Tibial artery (tissue), 4 donors: ENCODE measurements at regions not wholly inside any gene's neighbourhood (a gene's known extent, or its start where the extent isn't known, plus 50 kb on each side); places are given as distances from the start of the nearest gene placed in this dataset.

ENCODE experiments used
- DNase-seq, 2 donors: peaks; one replicate each; pipeline ENCODE4 v3.0.0-alpha.2; 2019
- H3K27ac ChIP-seq, 2 donors: fragments of 200-600 bp; sonication (generic) in 1 of 2; 1 replicate in 1 of 2; 2 replicates in 1 of 2; pipeline ENCODE4 v1.5.1; 2018 to 2019; ENCODE audit warnings: mild to moderate bottlenecking in 1 of 2
- H3K27me3 ChIP-seq, 2 donors: fragments of 200-600 bp; sonication (generic) in 1 of 2; one replicate each; pipeline versions ENCODE4 v1.5.1 to v1.6.0; 2016 to 2019
- H3K36me3 ChIP-seq, 3 donors: fragments of 200-600 bp; sonication (generic) in 2 of 3; one replicate each; pipeline ENCODE4 v1.5.1; 2016 to 2019; ENCODE audit warnings: mild to moderate bottlenecking in 2 of 3
- H3K4me1 ChIP-seq, 4 donors: fragments of 200-600 bp; sonication (generic) in 2 of 4; 1 replicate in 3 of 4; 2 replicates in 1 of 4; pipeline ENCODE4 v1.5.1; 2016 to 2019
- H3K4me3 ChIP-seq, 2 donors: fragments of 200-600 bp; sonication (generic) in 1 of 2; 1 replicate in 1 of 2; 2 replicates in 1 of 2; pipeline ENCODE4 v1.5.1; 2018 to 2019; ENCODE audit warnings: mild to moderate bottlenecking in 2 of 2
- H3K9me3 ChIP-seq, 3 donors: fragments of 200-600 bp; sonication (generic) in 1 of 3; one replicate each; pipeline ENCODE4 v1.5.1; 2016 to 2019
- intact Hi-C: fragments of 100-400 bp; cut with DNase I; formaldehyde crosslinking; loops from one replicate; pipeline ENCODE4 v1.15.0; 2023; ENCODE audit warnings: low total_unique reads
- TF ChIP-seq, protein P1 (sequence below), 2 experiments: fragments of 200-600 bp in 1 of 2; fragments of 450-650 bp in 1 of 2; IDR thresholded peaks; one replicate each; pipeline ENCODE4 v1.5.1; 2017 to 2019; ENCODE audit warnings: antibody characterized with exemption in 2 of 2, mild to moderate bottlenecking in 1 of 2, moderate library complexity in 1 of 2

DNA sequence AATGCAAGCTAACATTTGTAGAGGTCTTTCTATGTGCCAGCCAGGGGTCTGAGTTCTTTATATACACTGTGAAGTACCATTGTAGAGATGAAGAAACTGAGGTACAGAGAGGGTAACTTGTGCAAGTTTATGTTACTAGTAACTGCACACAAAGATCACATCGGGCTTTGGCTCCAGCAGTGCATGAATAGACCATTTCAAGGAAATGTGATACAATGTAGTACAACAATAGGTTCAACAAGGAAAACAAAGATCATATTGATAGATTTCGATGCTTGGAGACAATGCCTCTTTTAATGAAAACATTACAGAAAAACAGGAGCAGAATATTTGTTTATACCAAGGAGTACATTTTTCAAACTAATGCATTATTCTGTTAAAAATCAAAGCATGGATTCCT lies 115.3 kb downstream of the POLR2M start:
- Histone ChIP-seq H3K4me1 (no peaks in the 10 kb centered on the region), H3K27ac (no peak overlapping the region), H3K27me3 (no peaks in the 10 kb centered on the region), H3K4me3 (no peak overlapping the region), H3K9me3 (no peaks in the 10 kb centered on the region), H3K36me3 (no peaks in the 10 kb centered on the region)
- intact Hi-C loops: no loop called here
- no peak for DNase-seq
- TF ChIP-seq, protein P1, sequence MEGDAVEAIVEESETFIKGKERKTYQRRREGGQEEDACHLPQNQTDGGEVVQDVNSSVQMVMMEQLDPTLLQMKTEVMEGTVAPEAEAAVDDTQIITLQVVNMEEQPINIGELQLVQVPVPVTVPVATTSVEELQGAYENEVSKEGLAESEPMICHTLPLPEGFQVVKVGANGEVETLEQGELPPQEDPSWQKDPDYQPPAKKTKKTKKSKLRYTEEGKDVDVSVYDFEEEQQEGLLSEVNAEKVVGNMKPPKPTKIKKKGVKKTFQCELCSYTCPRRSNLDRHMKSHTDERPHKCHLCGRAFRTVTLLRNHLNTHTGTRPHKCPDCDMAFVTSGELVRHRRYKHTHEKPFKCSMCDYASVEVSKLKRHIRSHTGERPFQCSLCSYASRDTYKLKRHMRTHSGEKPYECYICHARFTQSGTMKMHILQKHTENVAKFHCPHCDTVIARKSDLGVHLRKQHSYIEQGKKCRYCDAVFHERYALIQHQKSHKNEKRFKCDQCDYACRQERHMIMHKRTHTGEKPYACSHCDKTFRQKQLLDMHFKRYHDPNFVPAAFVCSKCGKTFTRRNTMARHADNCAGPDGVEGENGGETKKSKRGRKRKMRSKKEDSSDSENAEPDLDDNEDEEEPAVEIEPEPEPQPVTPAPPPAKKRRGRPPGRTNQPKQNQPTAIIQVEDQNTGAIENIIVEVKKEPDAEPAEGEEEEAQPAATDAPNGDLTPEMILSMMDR (IDR thresholded peaks at IDR 0.05): no peak

DNA sequence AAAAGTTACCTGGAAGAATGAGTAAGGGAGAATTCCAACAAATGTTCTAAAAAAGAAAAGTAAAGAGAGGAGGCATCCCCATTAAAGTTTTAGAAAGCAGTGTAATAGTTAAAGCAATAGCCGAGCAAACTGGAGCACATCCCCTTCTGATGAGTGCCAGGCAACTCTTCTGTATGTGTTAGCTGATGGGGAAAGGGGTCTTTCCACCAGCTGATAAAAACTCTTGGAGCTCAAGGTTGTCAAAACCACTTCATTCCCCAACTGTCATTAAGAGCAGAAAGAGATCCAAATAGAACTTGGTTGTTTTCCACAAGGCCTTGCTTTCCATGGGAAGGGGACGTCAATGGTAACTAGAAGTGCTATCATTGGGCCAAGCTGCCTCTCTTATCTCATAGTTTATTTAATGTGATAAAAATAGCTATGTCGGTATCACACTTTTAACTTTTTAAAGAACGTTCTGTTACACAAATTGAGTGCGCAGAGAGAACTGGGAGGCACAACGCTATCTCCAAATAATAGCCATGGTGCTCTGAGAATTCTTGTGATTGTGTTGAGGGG lies 116.9 kb downstream of the POLR2M start:
- no peaks in the 10 kb centered on the region for H3K9me3 ChIP-seq
- TF ChIP-seq, protein P1 (IDR thresholded peaks at IDR 0.05): no peak
- DNase-seq: no peak
- no peaks in the 10 kb centered on the region for H3K27me3 ChIP-seq
- no peaks in the 10 kb centered on the region for H3K4me1 ChIP-seq
- no peak overlapping the region for H3K27ac ChIP-seq
- H3K4me3 ChIP-seq: no peak overlapping the region
- no peaks in the 10 kb centered on the region for H3K36me3 ChIP-seq
- intact Hi-C loops: no loop called here

DNA sequence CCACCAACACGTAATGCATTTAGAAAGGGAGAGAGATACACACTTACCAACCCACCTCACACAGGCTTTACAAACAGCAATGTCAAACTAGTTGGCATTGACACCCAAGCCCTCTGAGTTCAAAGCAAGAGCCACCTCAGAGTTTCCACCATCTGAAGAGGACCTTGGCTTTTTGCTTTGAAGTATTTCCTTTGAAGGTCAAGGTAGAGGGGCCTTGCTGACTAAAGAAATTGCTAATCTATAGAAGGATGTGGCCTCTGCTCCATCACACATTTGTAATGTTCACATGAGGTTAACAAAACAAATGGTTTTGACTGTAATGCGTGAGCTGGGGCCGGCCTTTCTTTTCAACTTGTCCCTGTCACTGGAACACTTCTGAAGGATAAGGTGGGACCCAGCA lies 117.7 kb downstream of the POLR2M start:
- Histone ChIP-seq H3K9me3 (no peaks in the 10 kb centered on the region), H3K4me1 (no peaks in the 10 kb centered on the region), H3K27ac (no peak overlapping the region), H3K36me3 (no peaks in the 10 kb centered on the region), H3K4me3 (no peak overlapping the region), H3K27me3 (no peaks in the 10 kb centered on the region)
- DNase-seq: no peak
- intact Hi-C loops: no loop called here
- TF ChIP-seq, protein P1 (IDR thresholded peaks at IDR 0.05): no peak

DNA sequence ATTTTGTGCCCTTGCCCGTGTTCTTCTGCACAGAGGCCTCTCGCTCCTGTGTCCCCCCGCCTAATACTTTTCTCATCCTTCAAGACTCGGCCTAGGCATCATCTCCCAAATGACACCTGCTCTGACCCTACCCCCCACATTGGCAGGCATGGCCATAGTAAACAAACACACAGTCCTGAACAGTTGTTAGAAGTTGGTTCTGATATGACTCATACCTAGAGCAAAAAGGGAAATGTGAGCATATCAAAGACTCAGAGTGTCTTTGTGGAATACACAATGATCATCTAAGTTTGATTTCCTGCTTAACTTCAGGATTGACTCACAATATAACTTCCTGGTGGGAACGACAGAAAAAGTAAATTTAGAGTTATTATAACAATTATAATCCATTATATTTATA lies 120.5 kb downstream of the POLR2M start:
- Histone ChIP-seq H3K36me3 (no peaks in the 10 kb centered on the region), H3K9me3 (no peaks in the 10 kb centered on the region)

DNA sequence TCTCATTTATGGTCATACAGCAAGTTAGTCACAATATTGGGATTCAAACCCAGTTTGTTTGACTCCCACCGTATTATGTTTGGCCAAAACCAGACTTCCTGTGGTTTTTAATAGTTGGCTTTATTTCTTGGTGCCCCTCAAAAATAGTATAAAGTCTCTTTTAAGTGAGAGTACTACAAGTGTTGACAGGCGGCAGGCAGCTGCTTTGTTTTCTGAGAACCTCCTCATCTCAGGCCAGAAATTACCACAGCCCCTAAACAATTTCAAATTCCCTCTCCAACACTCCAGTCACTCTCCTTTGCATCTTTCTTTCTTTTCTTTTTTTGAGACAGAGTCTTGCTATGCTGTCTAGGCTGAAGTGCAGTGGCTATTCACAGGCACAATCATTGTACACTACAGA lies 121.5 kb downstream of the POLR2M start:
- H3K27me3 ChIP-seq: peaks cover 0 to 5% of the 10 kb centered on the region in 2 donors
- no peaks in the 10 kb centered on the region for H3K9me3 ChIP-seq
- TF ChIP-seq, protein P1 (IDR thresholded peaks at IDR 0.05): no peak
- H3K36me3 ChIP-seq: no peaks in the 10 kb centered on the region
- intact Hi-C loops: no loop called here
- H3K4me1 ChIP-seq: no peaks in the 10 kb centered on the region
- no peak overlapping the region for H3K4me3 ChIP-seq
- DNase-seq: no peak
- H3K27ac ChIP-seq: no peak overlapping the region

More for the DNA sequence above, 120.5 kb downstream of the POLR2M start:
- H3K4me1 ChIP-seq: no peaks in the 10 kb centered on the region
- no peak for DNase-seq
- no peak overlapping the region for H3K4me3 ChIP-seq
- intact Hi-C loops: no loop called here
- TF ChIP-seq, protein P1 (IDR thresholded peaks at IDR 0.05): no peak
- H3K27me3 ChIP-seq: peaks cover 0 to 5% of the 10 kb centered on the region in 2 donors
- H3K27ac ChIP-seq: no peak overlapping the region

DNA sequence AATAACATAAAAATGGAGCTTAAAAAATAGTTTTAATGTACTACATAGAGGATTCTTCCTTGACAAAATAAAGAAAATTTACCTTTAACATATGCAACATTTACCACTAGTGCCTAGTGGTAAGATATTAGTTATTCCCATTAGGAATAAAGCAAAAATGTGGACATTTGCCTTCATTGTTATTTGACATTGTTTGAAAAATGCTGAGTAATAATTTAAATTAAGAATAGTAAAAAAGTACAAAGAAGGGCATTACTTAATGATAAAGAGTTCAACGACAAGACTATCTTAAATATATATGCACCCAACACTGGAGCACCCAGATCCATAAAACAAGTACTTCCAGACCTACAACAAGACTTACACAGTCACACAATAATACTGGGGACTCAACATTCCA lies 125.7 kb downstream of the POLR2M start:
- Histone ChIP-seq H3K27me3 (peaks cover 0 to 5% of the 10 kb centered on the region in 2 donors), H3K4me3 (no peak overlapping the region), H3K4me1 (no peaks in the 10 kb centered on the region), H3K36me3 (no peaks in the 10 kb centered on the region), H3K27ac (no peak overlapping the region), H3K9me3 (peaks cover 0 to 4% (median 0%) of the 10 kb centered on the region in 3 donors)
- intact Hi-C loops: no loop called here
- no peak for DNase-seq
- TF ChIP-seq, protein P1 (IDR thresholded peaks at IDR 0.05): no peak
